SKM-1 (cell line): ENCODE measurements at regions not wholly inside any gene's neighbourhood (a gene's known extent, or its start where the extent isn't known, plus 50 kb on each side); places are given as distances from the start of the nearest gene placed in this dataset.
"Not testable (repeated sequence)": the region's sequence is repeated elsewhere in the genome, so short reads cannot be mapped to it uniquely, and the experiment has no call there.

Experiments used
- DNase-seq: peaks from one replicate; lab custom pipeline; 2025; ENCODE audit not compliant: unreplicated experiment; lab: John Stamatoyannopoulos, UW

DNA sequence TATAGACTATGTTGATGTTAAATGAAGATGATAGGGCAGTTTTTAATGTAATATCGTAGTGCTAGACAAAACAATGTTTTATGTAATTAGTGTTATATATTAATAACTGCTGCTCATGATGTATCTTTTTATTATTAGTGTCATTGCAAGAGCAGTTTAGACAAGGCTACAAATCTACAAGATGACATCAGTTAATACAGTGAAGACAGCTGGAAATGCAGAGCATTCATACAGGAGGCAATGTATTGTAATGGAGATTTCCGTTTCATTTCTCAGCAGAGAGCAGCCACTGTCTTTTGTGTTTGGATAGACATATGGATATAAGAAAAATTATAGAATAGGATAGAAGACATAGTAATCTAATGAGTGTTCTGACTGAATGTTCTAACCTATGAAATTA lies 178.0 kb downstream of the FOXG1 start:
- no peak for DNase-seq

- no peak for DNase-seq
These were observed 179.7 kb downstream of the FOXG1 start for GRCh38 chr14:28946267-28946666.

DNA sequence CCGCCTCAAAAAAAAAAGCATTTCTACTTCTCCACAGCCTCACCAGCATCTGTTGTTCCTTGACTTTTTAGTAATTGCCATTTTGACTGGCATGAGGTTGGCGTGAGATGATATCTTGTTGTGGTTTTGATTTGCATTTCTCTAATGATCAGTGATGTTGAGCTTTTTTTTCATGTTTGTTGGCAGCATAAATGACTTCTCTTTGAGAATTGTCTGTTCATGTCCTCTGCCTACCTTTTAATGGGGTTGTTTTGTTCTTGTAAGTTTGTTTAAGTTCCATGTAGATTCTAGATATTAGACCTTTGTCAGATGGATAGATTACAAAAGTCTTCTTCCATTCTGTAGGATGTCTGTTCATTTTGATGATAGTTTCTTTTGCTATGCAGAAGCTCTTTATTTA lies 182.9 kb downstream of the FOXG1 start:
- DNase-seq = no peak

DNA sequence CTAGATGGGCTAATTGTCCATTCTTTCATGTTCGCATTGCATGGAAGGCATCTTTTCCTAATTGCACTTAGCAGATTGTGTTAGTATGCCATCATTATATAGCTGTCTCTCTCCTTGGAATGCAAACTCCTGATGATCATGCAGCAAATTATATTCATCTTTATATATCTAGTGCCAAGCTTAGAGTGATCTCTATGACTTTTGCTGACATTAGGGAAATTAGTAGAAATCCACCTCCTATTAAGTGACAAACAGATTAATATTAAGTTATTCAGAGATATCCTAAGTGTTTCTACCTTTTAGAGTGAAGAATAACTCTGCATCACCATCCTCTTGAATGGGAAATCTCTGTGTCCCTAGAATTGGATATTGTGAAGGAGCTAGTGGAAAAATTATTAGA lies 185.6 kb downstream of the FOXG1 start:
- DNase-seq = no peak

GRCh38 chr14:28952666-28953065 lies 186.1 kb downstream of the FOXG1 start:
- no peak for DNase-seq

DNA sequence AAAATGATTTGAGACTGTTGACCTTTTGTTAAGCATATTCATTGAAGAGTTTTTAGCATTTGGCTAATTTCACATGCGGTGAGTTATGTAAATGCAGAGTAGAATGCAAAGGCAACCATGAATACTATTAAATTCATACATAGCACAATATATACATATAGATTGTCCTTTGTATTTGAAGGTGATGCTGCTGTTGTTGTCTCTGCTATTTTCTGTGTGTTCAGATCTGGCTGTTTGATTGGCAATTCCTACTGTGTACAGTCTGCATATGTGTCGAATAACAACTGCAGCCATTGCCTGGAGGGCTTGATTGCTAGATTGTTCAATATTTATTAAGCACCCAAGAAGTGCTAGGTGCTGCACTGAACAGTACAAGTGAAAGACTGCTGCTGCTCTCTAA lies 187.4 kb downstream of the FOXG1 start:
- DNase-seq = no peak

- no peak for DNase-seq
These were observed 200.0 kb downstream of the FOXG1 start for GRCh38 chr14:28966416-28967233.

- no peak for DNase-seq
These were observed 208.5 kb downstream of the FOXG1 start for GRCh38 chr14:28975084-28975483.

GRCh38 chr14:28982228-28982627 lies 215.6 kb downstream of the FOXG1 start:
- DNase-seq = no peak

DNA sequence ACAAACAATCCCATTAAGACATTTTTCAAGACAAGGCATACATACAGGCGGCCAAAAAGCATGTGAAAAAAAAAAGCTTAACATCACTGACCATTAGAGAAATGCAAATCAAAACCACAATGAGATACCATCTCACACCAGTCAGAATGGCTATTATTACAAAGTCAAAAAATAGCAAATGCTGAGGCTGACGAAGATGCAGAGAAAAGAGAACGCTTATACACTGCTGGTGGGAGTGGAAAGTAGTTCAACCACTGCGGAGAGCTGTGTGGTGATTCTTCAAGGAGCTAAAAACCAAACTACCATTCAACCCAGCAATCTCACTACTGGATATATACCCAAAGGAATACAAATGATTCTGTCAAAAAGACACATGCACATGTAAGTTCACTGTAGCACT lies 216.7 kb downstream of the FOXG1 start:
- no peak for DNase-seq

GRCh38 chr14:28987516-28987915 lies 220.9 kb downstream of the FOXG1 start:
- DNase-seq = no peak

- not testable (repeated sequence) for DNase-seq
These were observed 230.6 kb downstream of the FOXG1 start for GRCh38 chr14:28997196-28997595.

DNA sequence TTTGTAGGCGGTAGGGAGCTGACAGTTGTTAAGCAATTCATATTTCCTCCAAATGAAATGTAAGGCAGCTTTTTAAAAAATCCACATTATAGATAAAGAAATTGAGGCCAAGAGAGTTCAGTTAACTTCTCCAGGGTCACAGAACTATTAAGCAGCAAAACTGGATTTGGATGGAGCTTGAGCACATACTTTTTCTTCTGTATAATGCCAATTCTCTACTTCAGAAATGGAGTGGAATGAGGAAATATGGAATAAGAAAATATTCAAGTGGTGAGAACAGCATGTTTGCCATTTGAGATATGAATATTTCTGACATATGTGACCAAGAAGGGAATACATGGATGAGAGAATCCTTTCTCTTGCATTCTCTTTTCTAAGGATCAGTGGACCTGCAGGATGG lies 233.1 kb downstream of the FOXG1 start:
- DNase-seq = no peak

DNA sequence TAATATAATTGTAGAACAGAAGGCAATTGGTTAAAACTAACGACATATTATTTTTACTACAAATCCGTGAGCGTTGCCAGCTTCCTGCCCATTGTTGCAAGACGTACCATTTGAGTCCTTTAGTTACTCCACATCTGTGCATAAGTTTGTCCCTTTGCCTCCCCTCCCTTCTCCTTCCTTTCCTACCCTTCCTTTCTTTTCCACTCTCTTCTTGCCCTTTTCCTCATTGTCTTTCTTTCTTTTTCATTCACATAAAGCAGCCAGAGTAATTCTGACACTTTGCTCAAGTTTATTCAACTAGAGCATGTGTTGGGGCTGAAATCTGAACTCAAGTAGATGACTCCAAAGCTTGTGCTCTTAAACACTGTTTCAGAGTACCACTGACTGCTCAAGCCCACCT lies 239.1 kb downstream of the FOXG1 start:
- no peak for DNase-seq

GRCh38 chr14:29007990-29008389 lies 241.4 kb downstream of the FOXG1 start:
- DNase-seq = no peak

- no peak for DNase-seq
These were observed 249.7 kb downstream of the FOXG1 start for GRCh38 chr14:29016050-29016900.

GRCh38 chr14:29023505-29023904 lies 256.9 kb downstream of the FOXG1 start:
- DNase-seq = not testable (repeated sequence)

- not testable (repeated sequence) for DNase-seq
These were observed 260.9 kb downstream of the FOXG1 start for GRCh38 chr14:29027441-29027840.

- DNase-seq = not testable (repeated sequence)
These were observed 261.5 kb downstream of the FOXG1 start for GRCh38 chr14:29027941-29028705.

DNA sequence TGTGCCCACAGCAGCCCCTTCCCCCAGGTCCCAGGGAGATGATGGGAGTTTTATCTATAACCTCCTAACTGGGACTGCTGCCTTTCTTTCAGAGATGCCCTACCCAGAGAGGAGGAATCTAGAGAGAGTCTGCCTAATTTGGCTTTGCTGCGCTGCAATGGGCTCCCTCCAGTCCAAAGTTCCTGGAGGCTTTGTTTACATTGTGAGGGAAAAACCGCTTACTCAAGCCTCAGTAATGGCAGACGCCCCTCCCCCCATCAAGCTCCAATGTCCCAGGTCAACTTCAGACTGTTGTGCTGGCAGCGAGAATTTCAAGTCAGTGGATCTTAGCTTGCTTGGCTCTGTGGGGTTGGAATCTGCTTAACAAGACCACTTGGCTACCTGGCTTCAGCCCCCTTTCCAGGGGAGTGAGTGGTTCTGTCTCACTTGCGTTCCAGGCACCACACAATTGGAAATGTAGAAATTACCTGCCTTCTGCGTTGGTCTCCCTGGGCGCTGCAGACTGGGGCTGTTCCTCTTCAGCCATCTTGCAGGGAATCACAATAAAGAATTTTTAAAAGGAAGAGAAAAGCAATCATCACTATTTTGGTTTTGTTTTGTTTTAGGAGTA lies 262.5 kb downstream of the FOXG1 start:
- DNase-seq = no peak

DNA sequence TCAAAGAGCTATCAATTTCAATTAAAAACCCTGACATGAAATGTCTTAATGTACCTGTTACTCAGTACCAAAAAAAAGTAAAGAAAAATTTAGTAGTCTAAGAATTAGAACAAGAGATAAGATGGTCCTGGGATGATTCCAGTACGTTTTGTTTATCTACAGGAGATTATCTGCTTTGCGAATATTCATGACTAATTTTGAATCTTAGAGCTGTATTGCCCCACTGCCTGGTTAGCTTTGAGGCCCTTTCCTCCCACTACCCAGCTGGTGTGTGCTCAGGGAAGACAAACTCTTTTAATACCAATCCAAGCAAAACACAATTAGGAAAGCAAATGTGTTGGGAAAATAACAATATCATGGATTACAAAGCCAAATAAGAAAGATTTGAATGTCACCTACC lies 263.5 kb downstream of the FOXG1 start:
- no peak for DNase-seq
